ENCODE measurements at regions not wholly inside any gene's neighbourhood (a gene's known extent, or its start where the extent isn't known, plus 50 kb on each side); places are given as distances from the start of the nearest gene placed in this dataset.
"Not testable (repeated sequence)": the region's sequence is repeated elsewhere in the genome, so short reads cannot be mapped to it uniquely, and the experiment has no call there.

- TF ChIP-seq CTCF (conservative IDR thresholded peaks at IDR 0.05; ENCODE audit: low read depth, low read length); EZH2 (IDR thresholded peaks at IDR 0.05; ENCODE audit: borderline replicate concordance, low read depth, low read length, poor library complexity, severe bottlenecking): not testable (repeated sequence)
Measured at GRCh38 chr13:67383109-67383757, 153.1 kb upstream of the PCDH9 start.

All from A673 (cell line).